BE2C (cell line): ENCODE measurements at regions not wholly inside any gene's neighbourhood (a gene's known extent, or its start where the extent isn't known, plus 50 kb on each side); places are given as distances from the start of the nearest gene placed in this dataset.

Experiments used
- DNase-seq: peaks from one replicate; pipeline ENCODE4 v3.0.0-alpha.2; 2020
- H3K27me3 ChIP-seq: fragments of 250-450 bp; sonication (Bioruptor Pico); 2 replicates; pipeline ENCODE4 v1.5.1; 2020; ENCODE audit warnings: mild to moderate bottlenecking
- H3K36me3 ChIP-seq: fragments of 250-450 bp; sonication (Bioruptor Pico); 2 replicates; pipeline ENCODE4 v1.5.1; 2020; ENCODE audit warnings: mild to moderate bottlenecking
- H3K4me1 ChIP-seq: fragments of 250-450 bp; sonication (Bioruptor Pico); 2 replicates; pipeline ENCODE4 v1.5.1; 2020
- H3K4me3 ChIP-seq: 2 replicates; pipeline ENCODE4 v1.5.1; 2011; ENCODE audit warnings: low read depth, low read length
- H3K9me3 ChIP-seq: fragments of 250-450 bp; sonication (Bioruptor Pico); 2 replicates; pipeline ENCODE4 v1.5.1; 2020
- TF ChIP-seq, protein P1 (sequence below): IDR thresholded peaks from 2 replicates; pipeline ENCODE4 v1.5.1; 2012; ENCODE audit warnings: mild to moderate bottlenecking, low read depth, low read length

DNA sequence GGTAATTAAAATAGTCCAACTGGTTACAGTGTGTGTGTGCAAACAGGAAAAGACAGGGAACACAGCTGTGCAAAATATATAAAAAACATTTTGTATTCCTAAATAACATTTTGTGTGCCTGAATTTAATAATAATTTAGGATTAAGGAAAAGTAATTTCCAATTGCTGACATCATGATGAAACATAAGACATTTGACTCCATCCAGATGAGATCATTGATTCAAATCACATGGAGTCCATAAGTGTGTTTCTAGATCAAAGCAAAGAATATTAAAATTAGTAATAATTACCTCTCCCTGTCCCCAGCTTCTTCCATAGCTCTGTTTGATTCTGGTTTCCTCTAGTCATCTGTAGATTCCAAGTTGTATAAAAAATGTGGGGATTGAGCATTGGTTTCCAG is 64.6 kb upstream of the BTN3A2 start:
- no peaks in the 10 kb centered on the region for H3K9me3 ChIP-seq
- DNase-seq = no peak
- TF ChIP-seq, protein P1, sequence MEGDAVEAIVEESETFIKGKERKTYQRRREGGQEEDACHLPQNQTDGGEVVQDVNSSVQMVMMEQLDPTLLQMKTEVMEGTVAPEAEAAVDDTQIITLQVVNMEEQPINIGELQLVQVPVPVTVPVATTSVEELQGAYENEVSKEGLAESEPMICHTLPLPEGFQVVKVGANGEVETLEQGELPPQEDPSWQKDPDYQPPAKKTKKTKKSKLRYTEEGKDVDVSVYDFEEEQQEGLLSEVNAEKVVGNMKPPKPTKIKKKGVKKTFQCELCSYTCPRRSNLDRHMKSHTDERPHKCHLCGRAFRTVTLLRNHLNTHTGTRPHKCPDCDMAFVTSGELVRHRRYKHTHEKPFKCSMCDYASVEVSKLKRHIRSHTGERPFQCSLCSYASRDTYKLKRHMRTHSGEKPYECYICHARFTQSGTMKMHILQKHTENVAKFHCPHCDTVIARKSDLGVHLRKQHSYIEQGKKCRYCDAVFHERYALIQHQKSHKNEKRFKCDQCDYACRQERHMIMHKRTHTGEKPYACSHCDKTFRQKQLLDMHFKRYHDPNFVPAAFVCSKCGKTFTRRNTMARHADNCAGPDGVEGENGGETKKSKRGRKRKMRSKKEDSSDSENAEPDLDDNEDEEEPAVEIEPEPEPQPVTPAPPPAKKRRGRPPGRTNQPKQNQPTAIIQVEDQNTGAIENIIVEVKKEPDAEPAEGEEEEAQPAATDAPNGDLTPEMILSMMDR = no peak
- H3K4me1 ChIP-seq = peaks cover 4% of the 10 kb centered on the region; the same call in 1 of the 2 replicates
- peaks cover 2% of the 10 kb centered on the region; the same call in 1 of the 2 replicates for H3K27me3 ChIP-seq
- H3K36me3 ChIP-seq = no peaks in the 10 kb centered on the region
- H3K4me3 ChIP-seq = no peak overlapping the region

DNA sequence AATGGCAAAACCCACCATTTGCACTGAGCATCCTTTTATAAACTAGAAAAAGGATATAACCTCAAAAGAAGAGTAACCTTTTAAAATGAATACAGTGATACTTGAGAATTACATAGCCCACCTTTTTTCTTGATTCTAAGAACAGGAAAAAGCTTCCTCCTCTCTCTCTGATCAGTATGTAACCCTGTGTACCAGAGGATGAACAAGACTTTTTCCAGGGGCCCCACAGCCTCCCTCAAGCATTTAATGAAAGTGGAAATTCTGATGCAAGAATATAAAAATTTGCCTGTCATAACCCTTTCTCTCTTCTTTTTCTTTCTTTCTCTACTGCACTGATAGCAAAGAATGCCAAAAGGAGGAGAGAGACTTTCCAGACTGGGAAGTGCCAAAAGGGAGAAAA is 64.2 kb upstream of the BTN3A2 start:
- Histone ChIP-seq H3K27me3 (peaks cover 2% of the 10 kb centered on the region; the same call in 1 of the 2 replicates), H3K36me3 (no peaks in the 10 kb centered on the region), H3K4me3 (no peak overlapping the region), H3K4me1 (peaks cover 4% of the 10 kb centered on the region; the same call in 1 of the 2 replicates), H3K9me3 (no peaks in the 10 kb centered on the region)
- TF ChIP-seq, protein P1 = no peak
- DNase-seq = no peak

DNA sequence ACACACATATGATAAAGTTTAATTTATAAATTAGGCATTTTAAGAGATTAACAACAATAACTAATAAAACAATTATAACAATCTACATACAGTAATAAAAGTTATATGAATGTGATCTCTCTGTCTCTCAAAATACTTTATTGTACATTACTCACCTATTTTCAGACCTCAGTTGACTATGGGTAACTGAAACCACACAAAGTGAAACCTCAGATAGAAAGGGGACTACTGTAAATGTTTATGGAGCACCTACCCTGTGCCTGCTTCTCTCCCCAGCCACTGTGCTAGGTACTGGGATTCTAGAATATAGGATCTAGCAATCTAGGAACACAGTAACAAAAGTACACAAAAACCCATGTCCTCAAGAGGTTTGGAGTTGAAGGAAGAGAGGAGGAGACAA is 63.4 kb upstream of the BTN3A2 start:
- DNase-seq = no peak
- Histone ChIP-seq H3K9me3 (no peaks in the 10 kb centered on the region), H3K36me3 (no peaks in the 10 kb centered on the region), H3K4me1 (no peaks in the 10 kb centered on the region), H3K27me3 (peaks cover 2% of the 10 kb centered on the region; the same call in 1 of the 2 replicates), H3K4me3 (no peak overlapping the region)
- TF ChIP-seq, protein P1 = no peak

DNA sequence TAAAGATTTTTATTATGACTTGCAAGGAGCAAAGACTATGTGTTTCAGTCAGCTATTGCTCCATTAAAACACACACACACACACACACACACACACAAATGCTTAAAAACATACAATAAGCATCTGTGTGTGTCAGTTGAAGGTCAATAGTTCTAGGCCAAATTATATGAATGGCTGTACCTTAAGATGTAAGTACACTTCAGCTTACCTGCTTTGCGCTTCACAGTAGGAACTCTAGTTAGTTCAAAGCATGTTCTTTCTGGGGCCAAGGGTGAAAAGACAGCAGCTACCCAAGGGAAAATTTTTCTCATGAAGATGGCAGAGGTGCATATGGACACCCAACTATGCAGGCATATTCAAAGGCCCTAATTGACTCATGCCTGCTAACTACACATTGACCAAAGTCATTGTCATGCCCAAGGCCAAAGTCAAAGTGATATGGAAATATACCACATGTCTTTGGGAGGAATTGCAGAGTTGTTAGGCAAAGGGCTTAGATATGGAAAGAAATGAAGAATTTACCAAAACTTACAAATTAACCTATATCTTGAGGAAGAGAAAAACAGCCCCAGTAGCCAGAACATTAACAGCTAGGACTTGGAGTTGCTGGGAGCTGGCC is 61.9 kb upstream of the BTN3A2 start:
- Histone ChIP-seq H3K9me3 (no peaks in the 10 kb centered on the region), H3K4me3 (no peak overlapping the region), H3K27me3 (peaks cover 2% of the 10 kb centered on the region; the same call in 1 of the 2 replicates), H3K4me1 (peaks cover 1% of the 10 kb centered on the region; the same call in 1 of the 2 replicates), H3K36me3 (no peaks in the 10 kb centered on the region)
- TF ChIP-seq, protein P1 = no peak
- DNase-seq = no peak

DNA sequence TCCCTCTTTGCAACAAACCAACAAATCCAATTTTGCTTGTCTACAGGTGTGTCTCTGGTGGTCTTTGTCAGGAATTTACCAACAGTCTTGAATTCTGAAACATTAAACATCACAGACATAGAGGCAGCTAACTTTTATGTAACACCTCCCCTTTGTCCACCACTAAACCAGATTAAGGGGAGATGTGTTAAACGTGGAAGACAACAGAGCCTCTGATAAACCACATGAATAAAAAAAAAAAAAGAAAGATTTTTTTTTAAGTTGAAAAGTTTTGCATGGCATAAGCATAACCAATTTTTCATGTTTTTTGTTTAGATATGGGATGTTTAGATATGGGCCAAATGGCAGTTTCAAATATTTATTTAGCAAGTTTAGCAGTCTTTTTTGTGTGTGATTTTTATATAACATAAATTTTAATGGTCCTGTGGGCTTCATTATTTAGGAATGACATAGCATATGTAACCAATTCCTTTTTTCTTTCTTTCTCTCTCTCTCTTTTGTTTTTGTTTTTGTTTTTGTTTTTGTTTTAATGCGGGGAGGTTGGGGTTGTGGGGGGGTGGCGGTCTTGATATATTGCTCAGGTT is 60.7 kb upstream of the BTN3A2 start:
- no peak for DNase-seq
- Histone ChIP-seq H3K9me3 (no peaks in the 10 kb centered on the region), H3K4me1 (peaks cover 3% of the 10 kb centered on the region; the same call in 1 of the 2 replicates), H3K36me3 (no peaks in the 10 kb centered on the region), H3K27me3 (peaks cover 2% of the 10 kb centered on the region; the same call in 1 of the 2 replicates), H3K4me3 (no peak overlapping the region)
- TF ChIP-seq, protein P1 = no peak
